ENCODE measurements at regions not wholly inside any gene's neighbourhood (a gene's known extent, or its start where the extent isn't known, plus 50 kb on each side); places are given as distances from the start of the nearest gene placed in this dataset.

DNA sequence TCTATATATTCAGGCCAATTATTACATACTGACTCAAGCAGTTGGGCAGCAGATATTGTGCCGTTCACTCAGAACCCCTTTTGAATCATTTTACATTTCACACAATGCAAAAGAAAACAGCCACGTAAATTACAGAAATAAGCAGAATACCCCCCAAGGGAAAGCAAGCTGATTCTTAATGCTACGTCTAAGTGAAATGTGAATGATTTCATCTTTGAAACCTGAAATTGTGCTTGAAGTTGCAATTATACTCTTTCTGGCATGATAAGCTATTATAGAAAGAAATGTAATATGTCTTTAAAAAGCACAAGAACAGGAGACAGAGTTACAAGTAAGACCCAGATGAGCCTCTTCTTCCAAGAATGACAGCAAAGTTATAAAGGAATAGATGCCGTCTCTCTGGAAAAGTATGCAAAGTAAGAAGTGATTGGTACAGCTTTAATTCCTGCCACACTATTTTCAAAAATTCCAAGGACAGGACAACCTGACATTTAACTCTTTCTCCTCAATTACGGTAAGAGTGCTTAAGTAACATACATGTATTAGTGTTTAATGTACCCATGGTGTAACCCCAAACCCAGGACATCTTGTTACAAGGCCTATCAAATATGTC, 891.5 kb upstream of the ADGRL2 start:
- ATAC-seq (no peak), DNase-seq (no peak)

GRCh38 chr1:80896781-80897356, 903.9 kb upstream of the ADGRL2 start:
- no peak for ATAC-seq
- no peak for DNase-seq

DNA sequence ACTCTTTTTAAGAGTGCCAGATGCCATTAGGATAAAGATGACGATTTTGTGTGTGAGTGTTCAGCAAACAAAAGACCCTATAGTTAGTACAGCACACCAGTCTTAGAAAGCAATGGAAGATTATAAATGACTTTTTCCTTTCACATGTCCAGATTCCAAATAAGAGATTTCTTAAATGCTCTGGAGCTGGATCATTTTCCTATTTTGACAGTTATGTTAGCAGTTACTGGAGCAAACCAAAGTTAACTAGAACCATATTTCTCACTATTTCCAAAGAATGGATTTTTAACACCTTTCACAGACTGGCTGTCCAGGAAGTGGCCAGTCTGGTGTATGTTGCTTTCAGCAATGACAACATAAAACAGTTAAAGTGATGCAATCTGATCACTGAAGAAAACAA, 905.8 kb upstream of the ADGRL2 start:
- no peak for ATAC-seq
- no peak for DNase-seq

GRCh38 chr1:80893115-80893514, 907.6 kb upstream of the ADGRL2 start:
- ATAC-seq = no peak

DNA sequence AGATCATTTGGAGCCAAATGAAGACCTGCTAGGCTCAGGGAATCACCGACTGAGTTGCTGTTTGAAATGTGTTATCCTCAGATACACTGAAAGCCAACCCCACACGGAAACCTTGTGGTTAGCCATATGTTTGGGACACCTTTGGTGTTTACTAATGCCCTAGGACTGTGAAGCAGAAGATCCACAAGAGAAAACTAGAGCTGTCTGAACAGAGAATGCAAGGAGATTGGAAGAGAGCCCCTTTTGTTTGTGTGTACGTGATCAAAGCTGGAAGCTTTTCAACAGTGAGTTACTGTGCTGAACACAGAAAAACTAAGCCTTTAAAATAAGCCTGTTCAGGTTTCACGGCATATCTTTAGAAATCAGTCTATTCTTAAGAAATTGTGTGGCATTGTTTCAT, 908.2 kb upstream of the ADGRL2 start:
- DNase-seq = no peak
- no peak for ATAC-seq

More at GRCh38 chr1:80893115-80893514, 907.6 kb upstream of the ADGRL2 start:
- DNase-seq = no peak

DNA sequence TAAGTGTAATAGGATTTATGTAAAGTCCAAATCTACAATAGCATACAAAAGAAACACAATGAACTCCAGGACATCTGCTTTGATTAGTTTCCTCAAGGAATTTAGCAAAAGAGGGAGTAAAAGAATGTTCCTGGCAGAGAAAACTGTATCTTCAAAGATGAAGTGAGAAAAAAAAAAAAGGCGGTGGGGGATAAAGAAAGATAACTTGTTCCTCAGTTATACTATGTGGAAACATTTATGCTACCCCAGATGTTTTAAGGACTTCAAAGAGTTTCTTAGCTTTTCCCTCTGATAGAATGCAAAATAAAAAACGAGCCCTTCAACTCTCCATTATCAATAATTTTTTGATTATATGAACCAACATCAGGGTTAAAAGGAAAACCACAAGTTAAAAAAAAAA, 908.9 kb upstream of the ADGRL2 start:
- DNase-seq (no peak), ATAC-seq (no peak)

- DNase-seq (no peak), ATAC-seq (no peak)
Observed at GRCh38 chr1:80882553-80882952, 918.2 kb upstream of the ADGRL2 start.

GRCh38 chr1:80878343-80878742, 922.4 kb upstream of the ADGRL2 start:
- no peak for DNase-seq
- ATAC-seq = no peak

- ATAC-seq (no peak), DNase-seq (no peak)
Observed at GRCh38 chr1:80876035-80876434, 924.7 kb upstream of the ADGRL2 start.

DNA sequence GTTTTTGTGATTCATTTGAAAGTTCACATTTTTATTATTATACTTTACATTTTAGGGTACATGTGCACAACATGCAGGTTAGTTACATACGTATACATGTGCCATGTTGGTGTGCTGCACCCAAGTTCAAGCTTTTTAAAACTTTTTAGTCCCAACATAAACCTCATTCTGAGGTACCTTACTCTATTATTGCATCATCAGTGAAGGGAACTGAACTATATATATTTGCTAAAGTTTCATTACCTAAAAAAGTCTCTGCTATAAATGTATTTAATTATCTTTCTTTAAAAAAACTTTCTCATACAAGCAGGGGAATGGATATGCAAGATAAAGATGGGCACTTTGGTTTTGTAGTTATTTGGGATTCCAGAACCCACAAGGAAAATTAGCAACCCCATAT, 931.4 kb upstream of the ADGRL2 start:
- DNase-seq (no peak), ATAC-seq (no peak)

- no peak for ATAC-seq
Observed at GRCh38 chr1:80847904-80848303, 952.8 kb upstream of the ADGRL2 start.

GRCh38 chr1:80846966-80847365, 953.8 kb upstream of the ADGRL2 start:
- DNase-seq (no peak), ATAC-seq (no peak)

More at GRCh38 chr1:80847904-80848303, 952.8 kb upstream of the ADGRL2 start:
- DNase-seq = no peak

- DNase-seq (no peak), ATAC-seq (no peak)
Observed at GRCh38 chr1:80842796-80843195, 957.9 kb upstream of the ADGRL2 start.

DNA sequence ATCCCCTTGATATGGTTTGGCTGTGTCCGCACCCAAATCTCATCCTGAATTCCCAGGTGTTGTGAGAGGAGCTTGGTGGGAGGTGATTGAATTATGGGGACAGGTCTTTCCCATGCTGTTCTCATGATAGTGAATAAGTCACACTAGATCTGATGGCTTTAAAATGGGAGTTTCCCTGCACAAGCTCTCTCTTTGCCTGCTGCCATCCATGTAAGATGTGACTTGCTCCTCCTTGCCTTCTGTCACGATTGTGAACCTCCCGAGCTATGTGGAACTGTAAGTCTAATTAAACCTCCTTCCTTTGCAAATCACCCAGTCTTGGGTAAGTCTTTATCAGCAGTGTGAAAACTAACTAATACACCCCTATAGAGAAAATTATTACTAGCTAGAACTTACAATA, 959.5 kb upstream of the ADGRL2 start:
- DNase-seq (no peak), ATAC-seq (no peak)

GRCh38 chr1:80837066-80837465, 963.7 kb upstream of the ADGRL2 start:
- ATAC-seq (no peak), DNase-seq (no peak)

- DNase-seq = no peak
- ATAC-seq = no peak
Observed at GRCh38 chr1:80836505-80836904, 964.2 kb upstream of the ADGRL2 start.

- DNase-seq (no peak), ATAC-seq (no peak)
Observed at GRCh38 chr1:80827666-80828065, 973.1 kb upstream of the ADGRL2 start.

- DNase-seq (no peak), ATAC-seq (no peak)
Observed at GRCh38 chr1:80825067-80825466, 975.7 kb upstream of the ADGRL2 start.

DNA sequence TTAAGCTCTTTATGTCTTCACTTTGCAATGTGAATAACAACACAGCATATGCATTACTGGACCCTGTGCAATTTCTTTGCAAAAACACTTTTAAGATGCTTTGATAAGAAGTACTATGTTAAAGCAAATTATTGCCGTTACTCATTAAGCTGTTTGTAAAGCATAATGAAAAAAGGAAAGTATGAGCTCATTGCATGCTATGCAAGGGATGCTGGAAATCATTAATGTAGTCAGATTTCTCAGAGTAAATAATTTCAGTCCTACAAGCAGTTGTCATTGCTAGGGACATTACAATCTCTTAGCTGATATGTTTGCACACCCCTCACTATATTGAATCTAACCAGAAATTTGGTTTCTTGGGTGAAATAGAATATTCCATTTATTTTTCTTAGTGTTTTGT, 982.5 kb upstream of the ADGRL2 start:
- ATAC-seq (no peak), DNase-seq (no peak)

GRCh38 chr1:80807981-80808380, 992.8 kb upstream of the ADGRL2 start:
- no peak for ATAC-seq
- DNase-seq = no peak

- ATAC-seq = no peak
- DNase-seq = no peak
Observed at GRCh38 chr1:80806431-80806830, 994.3 kb upstream of the ADGRL2 start.

DNA sequence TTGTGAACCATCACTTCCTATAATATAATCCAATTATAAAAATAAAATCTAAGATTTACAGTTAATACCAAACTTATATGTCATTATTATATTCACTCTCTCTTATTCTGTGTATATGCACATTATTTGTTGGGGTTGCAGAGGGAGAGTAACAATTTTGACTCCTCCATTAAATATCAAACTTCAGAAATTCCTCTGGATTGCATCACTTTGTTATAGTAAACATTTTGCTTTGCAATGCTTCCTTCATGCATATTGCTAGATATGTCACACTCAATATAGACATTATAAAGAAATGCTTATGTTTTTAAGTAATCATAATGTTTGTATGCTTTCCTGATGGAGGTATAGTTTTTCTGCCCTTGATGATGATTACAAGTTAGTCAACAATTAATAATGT, 999.0 kb upstream of the ADGRL2 start:
- ATAC-seq (no peak), DNase-seq (no peak)

GRCh38 chr1:80799457-80799856, 1001.3 kb upstream of the ADGRL2 start:
- DNase-seq = no peak
- no peak for ATAC-seq

- ATAC-seq (no peak), DNase-seq (no peak)
Observed at GRCh38 chr1:80779275-80779674, 1021.5 kb upstream of the ADGRL2 start.

Data from stimulated activated naive CD8-positive, alpha-beta T cell treated with anti-CD3 and anti-CD28 coated beads, Interleukin-15, Interleukin-2, amounts not matched to agents 100 U/mL and 50 U/mL, for 24 hours (primary cell).